Activated T-helper 9 cell treated with anti-CD3 and anti-CD28 coated beads, Interleukin-2, amount 50 U/mL, for 16 hours (primary cell): ENCODE measurements at regions not wholly inside any gene's neighbourhood (a gene's known extent, or its start where the extent isn't known, plus 50 kb on each side); places are given as distances from the start of the nearest gene placed in this dataset.
"Not testable (repeated sequence)": the region's sequence is repeated elsewhere in the genome, so short reads cannot be mapped to it uniquely, and the experiment has no call there.

Experiments used
- DNase-seq: peaks from one replicate; pipeline ENCODE4 v3.0.0-alpha.2; 2020; ENCODE audit warnings: low read depth

GRCh38 chr4:141459020-141459419 is 177.4 kb upstream of the IL15 start:
- no peak for DNase-seq

GRCh38 chr4:141462361-141462760 is 174.0 kb upstream of the IL15 start:
- DNase-seq = no peak

- no peak for DNase-seq
Observed at GRCh38 chr4:141463678-141464077, 172.7 kb upstream of the IL15 start.

- DNase-seq = no peak
Observed at GRCh38 chr4:141464366-141464765, 172.0 kb upstream of the IL15 start.

- no peak for DNase-seq
Observed at GRCh38 chr4:141465171-141465570, 171.2 kb upstream of the IL15 start.

GRCh38 chr4:141467225-141467624 is 169.2 kb upstream of the IL15 start:
- DNase-seq = no peak

- DNase-seq = no peak
Observed at GRCh38 chr4:141469392-141469791, 167.0 kb upstream of the IL15 start.

- DNase-seq = no peak
Observed at GRCh38 chr4:141473026-141473540, 163.3 kb upstream of the IL15 start.

- DNase-seq = no peak
Observed at GRCh38 chr4:141473952-141474351, 162.4 kb upstream of the IL15 start.

- DNase-seq = no peak
Observed at GRCh38 chr4:141480950-141481349, 155.4 kb upstream of the IL15 start.

GRCh38 chr4:141484298-141484697 is 152.1 kb upstream of the IL15 start:
- DNase-seq = not testable (repeated sequence)

- DNase-seq = no peak
Observed at GRCh38 chr4:141486375-141486997, 149.9 kb upstream of the IL15 start.

- DNase-seq = no peak
Observed at GRCh38 chr4:141497627-141498026, 138.8 kb upstream of the IL15 start.

- no peak for DNase-seq
Observed at GRCh38 chr4:141499261-141499853, 137.0 kb upstream of the IL15 start.

GRCh38 chr4:141501395-141501794 is 135.0 kb upstream of the IL15 start:
- DNase-seq = no peak

GRCh38 chr4:141501931-141502330 is 134.5 kb upstream of the IL15 start:
- no peak for DNase-seq

GRCh38 chr4:141502755-141503154 is 133.6 kb upstream of the IL15 start:
- DNase-seq = no peak

- no peak for DNase-seq
Observed at GRCh38 chr4:141503260-141503659, 133.1 kb upstream of the IL15 start.

GRCh38 chr4:141511055-141511454 is 125.3 kb upstream of the IL15 start:
- no peak for DNase-seq

GRCh38 chr4:141513866-141514265 is 122.5 kb upstream of the IL15 start:
- no peak for DNase-seq

GRCh38 chr4:141518222-141518621 is 118.2 kb upstream of the IL15 start:
- DNase-seq = no peak

- no peak for DNase-seq
Observed at GRCh38 chr4:141524116-141524515, 112.3 kb upstream of the IL15 start.

GRCh38 chr4:141524841-141525240 is 111.5 kb upstream of the IL15 start:
- no peak for DNase-seq

- DNase-seq = no peak
Observed at GRCh38 chr4:141530627-141531026, 105.8 kb upstream of the IL15 start.
